ENCODE measurements at regions not wholly inside any gene's neighbourhood (a gene's known extent, or its start where the extent isn't known, plus 50 kb on each side); places are given as distances from the start of the nearest gene placed in this dataset.

- TF ChIP-seq, protein P1, sequence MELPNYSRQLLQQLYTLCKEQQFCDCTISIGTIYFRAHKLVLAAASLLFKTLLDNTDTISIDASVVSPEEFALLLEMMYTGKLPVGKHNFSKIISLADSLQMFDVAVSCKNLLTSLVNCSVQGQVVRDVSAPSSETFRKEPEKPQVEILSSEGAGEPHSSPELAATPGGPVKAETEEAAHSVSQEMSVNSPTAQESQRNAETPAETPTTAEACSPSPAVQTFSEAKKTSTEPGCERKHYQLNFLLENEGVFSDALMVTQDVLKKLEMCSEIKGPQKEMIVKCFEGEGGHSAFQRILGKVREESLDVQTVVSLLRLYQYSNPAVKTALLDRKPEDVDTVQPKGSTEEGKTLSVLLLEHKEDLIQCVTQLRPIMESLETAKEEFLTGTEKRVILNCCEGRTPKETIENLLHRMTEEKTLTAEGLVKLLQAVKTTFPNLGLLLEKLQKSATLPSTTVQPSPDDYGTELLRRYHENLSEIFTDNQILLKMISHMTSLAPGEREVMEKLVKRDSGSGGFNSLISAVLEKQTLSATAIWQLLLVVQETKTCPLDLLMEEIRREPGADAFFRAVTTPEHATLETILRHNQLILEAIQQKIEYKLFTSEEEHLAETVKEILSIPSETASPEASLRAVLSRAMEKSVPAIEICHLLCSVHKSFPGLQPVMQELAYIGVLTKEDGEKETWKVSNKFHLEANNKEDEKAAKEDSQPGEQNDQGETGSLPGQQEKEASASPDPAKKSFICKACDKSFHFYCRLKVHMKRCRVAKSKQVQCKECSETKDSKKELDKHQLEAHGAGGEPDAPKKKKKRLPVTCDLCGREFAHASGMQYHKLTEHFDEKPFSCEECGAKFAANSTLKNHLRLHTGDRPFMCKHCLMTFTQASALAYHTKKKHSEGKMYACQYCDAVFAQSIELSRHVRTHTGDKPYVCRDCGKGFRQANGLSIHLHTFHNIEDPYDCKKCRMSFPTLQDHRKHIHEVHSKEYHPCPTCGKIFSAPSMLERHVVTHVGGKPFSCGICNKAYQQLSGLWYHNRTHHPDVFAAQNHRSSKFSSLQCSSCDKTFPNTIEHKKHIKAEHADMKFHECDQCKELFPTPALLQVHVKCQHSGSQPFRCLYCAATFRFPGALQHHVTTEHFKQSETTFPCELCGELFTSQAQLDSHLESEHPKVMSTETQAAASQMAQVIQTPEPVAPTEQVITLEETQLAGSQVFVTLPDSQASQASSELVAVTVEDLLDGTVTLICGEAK (IDR thresholded peaks at IDR 0.05) = no peak
- TF ChIP-seq, protein P1 (CRISPR knock-in tag; IDR thresholded peaks at IDR 0.05) = no peak
- no peak for TF ChIP-seq ZBTB43 (CRISPR knock-in tag; conservative IDR thresholded peaks at IDR 0.05)
- TF ChIP-seq GRHL1 (CRISPR knock-in tag; conservative IDR thresholded peaks at IDR 0.05) = no peak
- TF ChIP-seq ZNF354B (CRISPR knock-in tag; IDR thresholded peaks at IDR 0.05) = no peak
Observed at GRCh38 chr13:63024458-63024857, 1608.8 kb upstream of the PCDH20 start (continued).
